ENCODE measurements at regions not wholly inside any gene's neighbourhood (a gene's known extent, or its start where the extent isn't known, plus 50 kb on each side); places are given as distances from the start of the nearest gene placed in this dataset.

DNA sequence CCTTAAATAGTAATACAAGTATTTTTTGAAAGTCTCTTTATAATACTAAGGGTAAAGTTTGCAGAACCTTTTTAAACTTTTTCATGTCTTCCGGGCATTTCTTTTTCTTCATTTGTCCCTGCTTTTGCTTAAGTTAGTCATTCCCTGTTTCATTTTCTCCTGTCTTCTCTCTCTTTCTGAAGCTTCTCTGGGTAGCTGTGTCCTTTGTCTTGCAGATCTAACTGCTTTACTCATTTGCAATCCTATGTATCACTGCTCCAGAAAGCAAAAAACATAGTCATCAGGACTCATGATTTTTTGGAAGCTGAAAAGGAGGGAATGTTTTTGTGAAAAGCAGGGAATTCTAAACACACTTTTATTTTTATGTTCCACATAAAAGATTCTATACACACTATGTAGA, 301.7 kb downstream of the MRPS30 start:
- TF ChIP-seq, protein P1, sequence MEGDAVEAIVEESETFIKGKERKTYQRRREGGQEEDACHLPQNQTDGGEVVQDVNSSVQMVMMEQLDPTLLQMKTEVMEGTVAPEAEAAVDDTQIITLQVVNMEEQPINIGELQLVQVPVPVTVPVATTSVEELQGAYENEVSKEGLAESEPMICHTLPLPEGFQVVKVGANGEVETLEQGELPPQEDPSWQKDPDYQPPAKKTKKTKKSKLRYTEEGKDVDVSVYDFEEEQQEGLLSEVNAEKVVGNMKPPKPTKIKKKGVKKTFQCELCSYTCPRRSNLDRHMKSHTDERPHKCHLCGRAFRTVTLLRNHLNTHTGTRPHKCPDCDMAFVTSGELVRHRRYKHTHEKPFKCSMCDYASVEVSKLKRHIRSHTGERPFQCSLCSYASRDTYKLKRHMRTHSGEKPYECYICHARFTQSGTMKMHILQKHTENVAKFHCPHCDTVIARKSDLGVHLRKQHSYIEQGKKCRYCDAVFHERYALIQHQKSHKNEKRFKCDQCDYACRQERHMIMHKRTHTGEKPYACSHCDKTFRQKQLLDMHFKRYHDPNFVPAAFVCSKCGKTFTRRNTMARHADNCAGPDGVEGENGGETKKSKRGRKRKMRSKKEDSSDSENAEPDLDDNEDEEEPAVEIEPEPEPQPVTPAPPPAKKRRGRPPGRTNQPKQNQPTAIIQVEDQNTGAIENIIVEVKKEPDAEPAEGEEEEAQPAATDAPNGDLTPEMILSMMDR (IDR thresholded peaks at IDR 0.05), result no peak
- TF ChIP-seq, protein P2, sequence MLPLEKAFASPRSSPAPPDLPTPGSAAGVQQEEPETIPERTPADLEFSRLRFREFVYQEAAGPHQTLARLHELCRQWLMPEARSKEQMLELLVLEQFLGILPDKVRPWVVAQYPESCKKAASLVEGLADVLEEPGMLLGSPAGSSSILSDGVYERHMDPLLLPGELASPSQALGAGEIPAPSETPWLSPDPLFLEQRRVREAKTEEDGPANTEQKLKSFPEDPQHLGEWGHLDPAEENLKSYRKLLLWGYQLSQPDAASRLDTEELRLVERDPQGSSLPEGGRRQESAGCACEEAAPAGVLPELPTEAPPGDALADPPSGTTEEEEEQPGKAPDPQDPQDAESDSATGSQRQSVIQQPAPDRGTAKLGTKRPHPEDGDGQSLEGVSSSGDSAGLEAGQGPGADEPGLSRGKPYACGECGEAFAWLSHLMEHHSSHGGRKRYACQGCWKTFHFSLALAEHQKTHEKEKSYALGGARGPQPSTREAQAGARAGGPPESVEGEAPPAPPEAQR (CRISPR knock-in tag; IDR thresholded peaks at IDR 0.05), result no peak
- TF ChIP-seq GABPB1 (CRISPR knock-in tag; IDR thresholded peaks at IDR 0.05), result no peak
- TF ChIP-seq NFYB (CRISPR knock-in tag; conservative IDR thresholded peaks at IDR 0.05; ENCODE audit: low read depth), result no peak
- TF ChIP-seq CDX4 (CRISPR knock-in tag; IDR thresholded peaks at IDR 0.05; ENCODE audit: borderline replicate concordance), result no peak
- TF ChIP-seq FOXJ3 (CRISPR knock-in tag; IDR thresholded peaks at IDR 0.05; ENCODE audit: borderline replicate concordance), result no peak

Data from WTC11 (cell line).